ENCODE measurements at regions not wholly inside any gene's neighbourhood (a gene's known extent, or its start where the extent isn't known, plus 50 kb on each side); places are given as distances from the start of the nearest gene placed in this dataset.

DNA sequence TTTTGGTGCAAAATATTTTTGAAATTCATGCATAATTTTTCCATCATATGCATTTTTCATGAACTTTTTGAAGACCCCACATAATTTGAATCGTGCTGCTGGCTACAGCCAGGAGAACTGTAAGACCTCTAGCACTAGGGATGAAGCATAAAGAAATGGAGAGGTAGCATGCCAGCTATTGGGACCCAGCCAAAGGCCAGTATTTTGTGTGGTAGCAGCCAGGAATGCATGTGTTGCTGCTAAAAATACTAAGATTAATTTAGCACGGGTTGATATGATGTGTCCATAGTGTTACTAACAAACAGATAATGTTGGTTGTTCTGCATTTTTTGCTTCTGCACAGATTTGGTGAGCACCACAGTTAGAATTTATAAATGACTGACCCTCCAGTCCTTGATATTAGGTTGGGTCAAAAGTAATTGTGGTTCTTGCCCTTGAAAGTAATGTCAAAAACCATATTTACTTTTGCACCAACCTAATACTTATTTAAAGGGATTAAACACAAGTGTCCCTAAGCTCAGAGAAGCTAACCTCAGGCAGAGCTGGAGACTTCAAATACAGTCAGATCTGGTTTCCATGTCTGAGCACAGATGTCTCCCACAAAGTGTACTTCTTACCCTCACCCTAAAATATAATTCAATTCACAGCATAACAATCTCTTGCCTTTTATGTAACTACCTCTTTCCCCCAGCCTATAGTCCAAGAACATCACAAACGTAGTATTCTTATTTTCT is 54.1 kb upstream of the NPSR1 start:
- H3K27me3 ChIP-seq (replicated peaks): no peaks in the 10 kb centered on the region
- DNase-seq (ENCODE audit: low read depth in 1 of 2, low spot score in 2 of 2): no peak
- no peaks in the 10 kb centered on the region for H3K9me3 ChIP-seq (replicated peaks)
- H3K4me3 ChIP-seq: no peak overlapping the region
- no peaks in the 10 kb centered on the region for H3K4me1 ChIP-seq (replicated peaks)
- H3K36me3 ChIP-seq: no peaks in the 10 kb centered on the region
- H3K27ac ChIP-seq: no peak overlapping the region
